ENCODE measurements at regions not wholly inside any gene's neighbourhood (a gene's known extent, or its start where the extent isn't known, plus 50 kb on each side); places are given as distances from the start of the nearest gene placed in this dataset.

DNA sequence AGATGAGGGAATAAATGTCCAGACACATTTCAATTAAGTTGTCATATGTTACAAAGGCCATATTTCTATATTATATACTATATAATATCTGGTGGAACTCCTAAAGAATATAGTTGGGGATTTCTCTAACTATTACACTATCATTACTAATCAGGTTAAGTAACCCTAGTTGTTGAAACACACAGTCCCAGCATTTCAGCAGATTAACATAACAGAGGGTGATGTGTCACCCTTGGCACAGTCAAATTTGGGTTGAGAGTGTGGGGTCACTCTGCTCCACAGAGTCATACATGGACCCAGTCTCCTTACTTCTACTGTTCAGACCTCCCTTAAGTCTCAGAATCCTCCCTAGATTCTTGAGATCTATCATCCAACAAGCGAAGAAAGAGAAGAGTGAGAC, 496.4 kb upstream of the MDFIC2 start:
- TF ChIP-seq RXRA (IDR thresholded peaks at IDR 0.05; ENCODE audit: borderline replicate concordance, low read depth) (no peak), SMC3 (IDR thresholded peaks at IDR 0.05; ENCODE audit: low read depth, low read length) (no peak), FOXM1 (IDR thresholded peaks at IDR 0.05; ENCODE audit: low read depth) (no peak), JUND (IDR thresholded peaks at IDR 0.05) (no peak), FOXJ3 (CRISPR knock-in tag; IDR thresholded peaks at IDR 0.05) (no peak), TAF1 (IDR thresholded peaks at IDR 0.05; ENCODE audit: borderline replicate concordance, low read depth, low read length) (no peak), CHD2 (IDR thresholded peaks at IDR 0.05; ENCODE audit: low read length, partially characterized antibody) (no peak), TEAD4 (IDR thresholded peaks at IDR 0.05; ENCODE audit: borderline replicate concordance, insufficient read depth) (no peak)
- TF ChIP-seq, protein P1, sequence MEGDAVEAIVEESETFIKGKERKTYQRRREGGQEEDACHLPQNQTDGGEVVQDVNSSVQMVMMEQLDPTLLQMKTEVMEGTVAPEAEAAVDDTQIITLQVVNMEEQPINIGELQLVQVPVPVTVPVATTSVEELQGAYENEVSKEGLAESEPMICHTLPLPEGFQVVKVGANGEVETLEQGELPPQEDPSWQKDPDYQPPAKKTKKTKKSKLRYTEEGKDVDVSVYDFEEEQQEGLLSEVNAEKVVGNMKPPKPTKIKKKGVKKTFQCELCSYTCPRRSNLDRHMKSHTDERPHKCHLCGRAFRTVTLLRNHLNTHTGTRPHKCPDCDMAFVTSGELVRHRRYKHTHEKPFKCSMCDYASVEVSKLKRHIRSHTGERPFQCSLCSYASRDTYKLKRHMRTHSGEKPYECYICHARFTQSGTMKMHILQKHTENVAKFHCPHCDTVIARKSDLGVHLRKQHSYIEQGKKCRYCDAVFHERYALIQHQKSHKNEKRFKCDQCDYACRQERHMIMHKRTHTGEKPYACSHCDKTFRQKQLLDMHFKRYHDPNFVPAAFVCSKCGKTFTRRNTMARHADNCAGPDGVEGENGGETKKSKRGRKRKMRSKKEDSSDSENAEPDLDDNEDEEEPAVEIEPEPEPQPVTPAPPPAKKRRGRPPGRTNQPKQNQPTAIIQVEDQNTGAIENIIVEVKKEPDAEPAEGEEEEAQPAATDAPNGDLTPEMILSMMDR (IDR thresholded peaks at IDR 0.05), result no peak
- TF ChIP-seq, protein P2, sequence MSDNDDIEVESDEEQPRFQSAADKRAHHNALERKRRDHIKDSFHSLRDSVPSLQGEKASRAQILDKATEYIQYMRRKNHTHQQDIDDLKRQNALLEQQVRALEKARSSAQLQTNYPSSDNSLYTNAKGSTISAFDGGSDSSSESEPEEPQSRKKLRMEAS (IDR thresholded peaks at IDR 0.05; ENCODE audit: low read depth), result no peak
- TF ChIP-seq, protein P3, sequence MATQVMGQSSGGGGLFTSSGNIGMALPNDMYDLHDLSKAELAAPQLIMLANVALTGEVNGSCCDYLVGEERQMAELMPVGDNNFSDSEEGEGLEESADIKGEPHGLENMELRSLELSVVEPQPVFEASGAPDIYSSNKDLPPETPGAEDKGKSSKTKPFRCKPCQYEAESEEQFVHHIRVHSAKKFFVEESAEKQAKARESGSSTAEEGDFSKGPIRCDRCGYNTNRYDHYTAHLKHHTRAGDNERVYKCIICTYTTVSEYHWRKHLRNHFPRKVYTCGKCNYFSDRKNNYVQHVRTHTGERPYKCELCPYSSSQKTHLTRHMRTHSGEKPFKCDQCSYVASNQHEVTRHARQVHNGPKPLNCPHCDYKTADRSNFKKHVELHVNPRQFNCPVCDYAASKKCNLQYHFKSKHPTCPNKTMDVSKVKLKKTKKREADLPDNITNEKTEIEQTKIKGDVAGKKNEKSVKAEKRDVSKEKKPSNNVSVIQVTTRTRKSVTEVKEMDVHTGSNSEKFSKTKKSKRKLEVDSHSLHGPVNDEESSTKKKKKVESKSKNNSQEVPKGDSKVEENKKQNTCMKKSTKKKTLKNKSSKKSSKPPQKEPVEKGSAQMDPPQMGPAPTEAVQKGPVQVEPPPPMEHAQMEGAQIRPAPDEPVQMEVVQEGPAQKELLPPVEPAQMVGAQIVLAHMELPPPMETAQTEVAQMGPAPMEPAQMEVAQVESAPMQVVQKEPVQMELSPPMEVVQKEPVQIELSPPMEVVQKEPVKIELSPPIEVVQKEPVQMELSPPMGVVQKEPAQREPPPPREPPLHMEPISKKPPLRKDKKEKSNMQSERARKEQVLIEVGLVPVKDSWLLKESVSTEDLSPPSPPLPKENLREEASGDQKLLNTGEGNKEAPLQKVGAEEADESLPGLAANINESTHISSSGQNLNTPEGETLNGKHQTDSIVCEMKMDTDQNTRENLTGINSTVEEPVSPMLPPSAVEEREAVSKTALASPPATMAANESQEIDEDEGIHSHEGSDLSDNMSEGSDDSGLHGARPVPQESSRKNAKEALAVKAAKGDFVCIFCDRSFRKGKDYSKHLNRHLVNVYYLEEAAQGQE (IDR thresholded peaks at IDR 0.05; ENCODE audit: low read depth, low read length), result no peak
